Smooth muscle cell (in vitro differentiated cells): ENCODE measurements at regions not wholly inside any gene's neighbourhood (a gene's known extent, or its start where the extent isn't known, plus 50 kb on each side); places are given as distances from the start of the nearest gene placed in this dataset.
"Not testable (repeated sequence)": the region's sequence is repeated elsewhere in the genome, so short reads cannot be mapped to it uniquely, and the experiment has no call there.

Experiments
- DNase-seq: peaks from one replicate; lab custom pipeline; 2025; ENCODE audit not compliant: unreplicated experiment; lab: John Stamatoyannopoulos, UW
- H2AFZ ChIP-seq: fragments of 200-600 bp; sonication (generic); 2 replicates; pipeline ENCODE4 v1.6.0; 2016; ENCODE audit warnings: antibody characterized with exemption, low read depth, mild to moderate bottlenecking
- H3F3A ChIP-seq: fragments of 200-600 bp; sonication (generic); 2 replicates; pipeline ENCODE4 v1.6.0; 2017; ENCODE audit warnings: antibody characterized with exemption, low read depth
- H3K27ac ChIP-seq: fragments of 200-600 bp; sonication (generic); 2 replicates; pipeline ENCODE4 v1.5.1; 2016; ENCODE audit warnings: low read depth, mild to moderate bottlenecking
- H3K27me3 ChIP-seq: fragments of 200-600 bp; sonication (generic); 2 replicates; pipeline ENCODE4 v1.6.1; 2016; ENCODE audit warnings: low read depth, mild to moderate bottlenecking
- H3K36me3 ChIP-seq: fragments of 200-600 bp; sonication (generic); 2 replicates; pipeline ENCODE4 v1.5.1; 2016; ENCODE audit warnings: low read depth
- H3K4me1 ChIP-seq: fragments of 200-600 bp; sonication (generic); 2 replicates; pipeline ENCODE4 v1.5.1; 2016; ENCODE audit warnings: low read depth
- H3K4me2 ChIP-seq: fragments of 200-600 bp; sonication (generic); 2 replicates; pipeline ENCODE4 v1.6.0; 2016; ENCODE audit warnings: mild to moderate bottlenecking
- H3K4me3 ChIP-seq: fragments of 200-600 bp; sonication (generic); 2 replicates; pipeline ENCODE4 v1.5.1; 2016; ENCODE audit warnings: mild to moderate bottlenecking
- H3K79me2 ChIP-seq: fragments of 200-600 bp; sonication (generic); 2 replicates; pipeline ENCODE4 v1.6.0; 2016; ENCODE audit warnings: low read depth, mild to moderate bottlenecking
- H3K9ac ChIP-seq: fragments of 200-600 bp; sonication (generic); 2 replicates; pipeline ENCODE4 v1.6.0; 2016; ENCODE audit warnings: low read depth
- H3K9me3 ChIP-seq: fragments of 200-600 bp; sonication (generic); replicated peaks from 2 replicates; pipeline ENCODE4 v1.5.1; 2016; ENCODE audit warnings: low read depth
- H4K20me1 ChIP-seq: fragments of 200-600 bp; sonication (generic); 2 replicates; pipeline ENCODE4 v1.6.0; 2016; ENCODE audit warnings: low read depth
- WGBS: methylation state at CpG from one replicate; pipeline ENCODE4 v1.1.7; 2016; ENCODE audit warnings: low lambda C conversion rate; 5-methylcytosine and 5-hydroxymethylcytosine counted together
- TF ChIP-seq, protein P1 (sequence below): fragments of 200-600 bp; sonication (generic); IDR thresholded peaks from 2 replicates; pipeline ENCODE4 v1.5.1; 2017; ENCODE audit warnings: borderline replicate concordance, mild to moderate bottlenecking, antibody characterized with exemption; ENCODE audit not compliant: insufficient read depth, poor library complexity, severe bottlenecking

DNA sequence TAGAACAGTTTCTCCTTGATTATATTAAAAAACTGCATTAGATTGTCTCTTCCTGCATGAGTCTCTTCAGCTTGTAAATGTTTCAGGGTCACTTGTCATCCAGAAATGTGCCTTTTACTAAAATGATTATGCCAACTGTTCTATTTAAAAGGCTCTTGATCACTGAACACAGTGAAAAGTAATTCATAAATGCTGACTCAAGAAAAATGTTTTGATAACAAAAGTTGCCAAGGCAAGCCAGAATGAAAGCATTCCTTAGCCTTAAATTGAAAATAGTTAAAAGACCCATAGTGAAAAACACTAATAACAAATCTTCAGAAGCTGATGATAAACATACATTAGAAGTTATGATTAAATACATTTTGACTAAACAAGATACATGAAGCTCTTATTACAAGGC, 356.0 kb upstream of the KIF2B start:
- TF ChIP-seq, protein P1, sequence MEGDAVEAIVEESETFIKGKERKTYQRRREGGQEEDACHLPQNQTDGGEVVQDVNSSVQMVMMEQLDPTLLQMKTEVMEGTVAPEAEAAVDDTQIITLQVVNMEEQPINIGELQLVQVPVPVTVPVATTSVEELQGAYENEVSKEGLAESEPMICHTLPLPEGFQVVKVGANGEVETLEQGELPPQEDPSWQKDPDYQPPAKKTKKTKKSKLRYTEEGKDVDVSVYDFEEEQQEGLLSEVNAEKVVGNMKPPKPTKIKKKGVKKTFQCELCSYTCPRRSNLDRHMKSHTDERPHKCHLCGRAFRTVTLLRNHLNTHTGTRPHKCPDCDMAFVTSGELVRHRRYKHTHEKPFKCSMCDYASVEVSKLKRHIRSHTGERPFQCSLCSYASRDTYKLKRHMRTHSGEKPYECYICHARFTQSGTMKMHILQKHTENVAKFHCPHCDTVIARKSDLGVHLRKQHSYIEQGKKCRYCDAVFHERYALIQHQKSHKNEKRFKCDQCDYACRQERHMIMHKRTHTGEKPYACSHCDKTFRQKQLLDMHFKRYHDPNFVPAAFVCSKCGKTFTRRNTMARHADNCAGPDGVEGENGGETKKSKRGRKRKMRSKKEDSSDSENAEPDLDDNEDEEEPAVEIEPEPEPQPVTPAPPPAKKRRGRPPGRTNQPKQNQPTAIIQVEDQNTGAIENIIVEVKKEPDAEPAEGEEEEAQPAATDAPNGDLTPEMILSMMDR: no peak
- no peaks in the 10 kb centered on the region for H3K4me1 ChIP-seq

DNA sequence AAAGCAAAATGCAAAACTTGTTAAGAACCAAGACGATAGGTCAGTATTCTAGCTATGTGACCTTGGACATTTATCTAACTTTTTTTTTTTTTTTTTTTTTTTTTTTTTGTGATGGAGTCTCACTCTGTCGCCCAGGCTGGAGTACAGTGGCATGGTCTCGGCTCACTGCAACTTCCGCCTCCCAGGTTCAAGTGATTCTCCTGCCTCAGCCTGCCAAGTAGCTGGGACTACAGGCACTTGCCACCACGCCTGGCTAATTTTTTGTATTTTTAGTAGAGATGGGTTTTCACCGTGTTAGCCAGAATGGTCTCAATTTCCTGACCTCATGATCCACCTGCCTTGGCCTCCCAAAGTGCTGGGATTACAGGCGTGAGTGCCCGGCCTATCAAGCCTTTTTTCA, 358.3 kb upstream of the KIF2B start:
- not testable (repeated sequence) for DNase-seq, H3K4me2 ChIP-seq, H3K9me3 ChIP-seq, H3K79me2 ChIP-seq, H3K27ac ChIP-seq, H3K4me3 ChIP-seq, H3K9ac ChIP-seq, H3F3A ChIP-seq, H3K4me1 ChIP-seq, H2AFZ ChIP-seq, H3K36me3 ChIP-seq, H3K27me3 ChIP-seq, H4K20me1 ChIP-seq
- 94% methylated on average over 8 of the region's 8 CpGs for WGBS

More for the DNA sequence above, 356.0 kb upstream of the KIF2B start:
- no peak overlapping the region for H3K4me3 ChIP-seq
- H3K9me3 ChIP-seq: no peaks in the 10 kb centered on the region
- H3K4me2 ChIP-seq: no peak overlapping the region
- no peak overlapping the region for H2AFZ ChIP-seq
- H4K20me1 ChIP-seq: no peaks in the 10 kb centered on the region
- DNase-seq: no peak
- H3K27ac ChIP-seq: no peak overlapping the region
- H3K27me3 ChIP-seq: no peaks in the 10 kb centered on the region
- no peak overlapping the region for H3K9ac ChIP-seq
- no peaks in the 10 kb centered on the region for H3K36me3 ChIP-seq
- H3K79me2 ChIP-seq: no peaks in the 10 kb centered on the region
- no peaks in the 10 kb centered on the region for H3F3A ChIP-seq

DNA sequence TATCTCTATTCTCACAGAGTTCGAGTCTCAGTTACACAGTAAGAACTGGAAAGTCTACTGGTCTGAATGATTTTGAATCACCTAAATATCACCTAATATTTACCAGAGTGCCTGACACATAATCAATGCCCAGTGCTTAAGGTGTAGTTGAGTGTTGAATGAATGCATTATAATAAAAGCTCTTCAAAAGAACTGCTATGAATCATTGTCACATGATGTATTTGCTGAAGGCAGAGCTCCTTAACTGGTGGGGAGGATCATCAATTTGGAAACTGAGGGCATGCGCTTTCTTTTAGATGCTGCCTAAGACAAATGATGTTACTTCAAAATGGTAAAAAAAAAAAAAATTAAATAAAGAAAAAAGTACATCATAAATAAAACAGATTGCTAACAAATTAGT, 359.4 kb upstream of the KIF2B start:
- Histone ChIP-seq H3K4me1 (no peaks in the 10 kb centered on the region), H4K20me1 (no peaks in the 10 kb centered on the region), H3K79me2 (no peaks in the 10 kb centered on the region), H3K27ac (no peak overlapping the region), H3K36me3 (no peaks in the 10 kb centered on the region), H3K4me3 (no peak overlapping the region), H3K4me2 (no peak overlapping the region), H3K27me3 (no peaks in the 10 kb centered on the region), H2AFZ (no peak overlapping the region), H3K9me3 (no peaks in the 10 kb centered on the region), H3F3A (no peaks in the 10 kb centered on the region), H3K9ac (no peak overlapping the region)
- WGBS: 95% methylated on average over 2 of the region's 2 CpGs
- TF ChIP-seq, protein P1: no peak
- no peak for DNase-seq

DNA sequence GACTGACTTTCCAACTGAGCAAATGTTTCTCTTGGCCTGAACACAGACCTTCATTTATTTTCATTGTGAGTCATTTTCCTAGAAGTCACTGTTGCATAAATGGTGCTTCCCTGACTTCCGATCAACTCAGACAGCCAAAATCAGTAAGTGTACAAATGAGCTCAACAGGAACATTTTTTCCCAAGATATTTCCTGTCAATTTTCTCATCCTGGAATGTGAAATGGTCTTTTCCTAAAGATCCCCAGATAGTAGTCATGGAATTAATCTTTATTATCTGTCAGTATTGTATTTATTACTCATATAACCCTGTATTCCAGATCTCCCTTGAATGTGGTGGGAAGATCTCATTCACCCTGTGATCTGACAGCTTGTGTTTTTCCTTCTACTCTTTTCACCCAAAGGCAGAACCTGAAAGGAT, 360.3 kb upstream of the KIF2B start:
- H3K4me3 ChIP-seq: no peak overlapping the region

DNA sequence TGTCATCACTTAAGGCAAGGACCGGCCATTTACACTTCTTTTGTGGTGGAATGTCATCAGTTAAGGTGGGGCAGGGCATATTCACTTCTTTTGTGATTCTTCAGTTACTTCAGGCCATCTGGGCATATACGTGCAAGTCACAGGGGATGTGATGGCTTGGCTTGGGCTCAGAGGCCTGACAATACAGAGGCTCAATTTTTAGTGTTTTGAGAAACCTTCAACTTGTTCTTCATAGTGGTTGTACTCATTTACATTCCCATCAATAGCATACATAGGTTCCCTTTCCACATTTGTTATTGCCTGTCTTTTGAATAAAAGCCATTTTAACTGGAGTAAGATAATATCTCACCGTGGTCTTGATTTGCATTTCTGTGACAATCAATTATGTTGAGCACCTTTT, 366.8 kb upstream of the KIF2B start:
- DNase-seq, H3K4me3 ChIP-seq, H3K4me1 ChIP-seq, H2AFZ ChIP-seq, H3K4me2 ChIP-seq, H3K9ac ChIP-seq, H3K27ac ChIP-seq, H3K9me3 ChIP-seq, H3K36me3 ChIP-seq, H3K79me2 ChIP-seq, H3K27me3 ChIP-seq, H4K20me1 ChIP-seq, H3F3A ChIP-seq: not testable (repeated sequence)
- 28% methylated on average over 3 of the region's 3 CpGs for WGBS

More for the DNA sequence above, 360.3 kb upstream of the KIF2B start:
- no peaks in the 10 kb centered on the region for H3K9me3 ChIP-seq
- DNase-seq: no peak
- TF ChIP-seq, protein P1: no peak
- no peak overlapping the region for H2AFZ ChIP-seq
- H3K27ac ChIP-seq: no peak overlapping the region
- no peak overlapping the region for H3K4me2 ChIP-seq
- H3K79me2 ChIP-seq: no peaks in the 10 kb centered on the region
- no peak overlapping the region for H3K9ac ChIP-seq
- H3K4me1 ChIP-seq: no peaks in the 10 kb centered on the region
- no peaks in the 10 kb centered on the region for H3F3A ChIP-seq
- H4K20me1 ChIP-seq: no peaks in the 10 kb centered on the region
- WGBS: 53% methylated on average over 1 of the region's 1 CpG
- H3K36me3 ChIP-seq: no peaks in the 10 kb centered on the region
- H3K27me3 ChIP-seq: no peaks in the 10 kb centered on the region
